HEK293T (cell line): ENCODE measurements at regions not wholly inside any gene's neighbourhood (a gene's known extent, or its start where the extent isn't known, plus 50 kb on each side); places are given as distances from the start of the nearest gene placed in this dataset.

Source experiments
- ARNT ChIP-seq: fragments of 450-650 bp; IDR thresholded peaks from 2 replicates; pipeline ENCODE4 v1.6.1; 2017; ENCODE audit warnings: mild to moderate bottlenecking
- BHLHE40 ChIP-seq: fragments of 450-650 bp; IDR thresholded peaks from 2 replicates; pipeline ENCODE4 v1.6.1; 2016; ENCODE audit warnings: mild to moderate bottlenecking, moderate library complexity, borderline replicate concordance
- ELF4 ChIP-seq: fragments of 450-650 bp; IDR thresholded peaks from 2 replicates; pipeline ENCODE4 v1.6.1; 2017; ENCODE audit warnings: antibody characterized with exemption
- FOXA1 ChIP-seq: fragments of 450-650 bp; IDR thresholded peaks from 2 replicates; pipeline ENCODE4 v1.6.1; 2016; ENCODE audit warnings: mild to moderate bottlenecking
- FOXK2 ChIP-seq: fragments of 450-650 bp; IDR thresholded peaks from 2 replicates; pipeline ENCODE4 v1.6.1; 2016; ENCODE audit warnings: mild to moderate bottlenecking
- FOXM1 ChIP-seq: fragments of 450-650 bp; IDR thresholded peaks from 2 replicates; pipeline ENCODE4 v1.6.1; 2017; ENCODE audit warnings: mild to moderate bottlenecking, borderline replicate concordance
- LEF1 ChIP-seq: fragments of 450-650 bp; IDR thresholded peaks from 2 replicates; pipeline ENCODE4 v1.6.1; 2017; ENCODE audit warnings: mild to moderate bottlenecking, borderline replicate concordance
- NFRKB ChIP-seq: fragments of 450-650 bp; IDR thresholded peaks from 2 replicates; pipeline ENCODE4 v1.6.1; 2016; ENCODE audit warnings: mild to moderate bottlenecking, moderate library complexity
- SP1 ChIP-seq: fragments of 450-650 bp; IDR thresholded peaks from 2 replicates; pipeline ENCODE4 v1.6.1; 2017
- SUZ12 ChIP-seq: fragments of 450-650 bp; IDR thresholded peaks from 2 replicates; pipeline ENCODE4 v1.6.1; 2016; ENCODE audit warnings: mild to moderate bottlenecking
- ZNF384 ChIP-seq: fragments of 450-650 bp; IDR thresholded peaks from 2 replicates; pipeline ENCODE4 v1.6.1; 2016
- TF ChIP-seq, protein P1 (sequence below): fragments of 450-650 bp; IDR thresholded peaks from 2 replicates; pipeline ENCODE4 v1.6.1; 2016

GRCh38 chr9:79952401-79952800 is 380.6 kb downstream of the TLE4 start:
- TF ChIP-seq SP1 (no peak), SUZ12 (no peak), NFRKB (no peak), FOXM1 (no peak), BHLHE40 (no peak), ARNT (no peak), FOXK2 (no peak), FOXA1 (no peak), ELF4 (no peak), ZNF384 (no peak), LEF1 (no peak)
- TF ChIP-seq, protein P1, sequence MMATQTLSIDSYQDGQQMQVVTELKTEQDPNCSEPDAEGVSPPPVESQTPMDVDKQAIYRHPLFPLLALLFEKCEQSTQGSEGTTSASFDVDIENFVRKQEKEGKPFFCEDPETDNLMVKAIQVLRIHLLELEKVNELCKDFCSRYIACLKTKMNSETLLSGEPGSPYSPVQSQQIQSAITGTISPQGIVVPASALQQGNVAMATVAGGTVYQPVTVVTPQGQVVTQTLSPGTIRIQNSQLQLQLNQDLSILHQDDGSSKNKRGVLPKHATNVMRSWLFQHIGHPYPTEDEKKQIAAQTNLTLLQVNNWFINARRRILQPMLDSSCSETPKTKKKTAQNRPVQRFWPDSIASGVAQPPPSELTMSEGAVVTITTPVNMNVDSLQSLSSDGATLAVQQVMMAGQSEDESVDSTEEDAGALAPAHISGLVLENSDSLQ, result no peak
